Endothelial cell of umbilical vein (primary cell): ENCODE measurements at regions not wholly inside any gene's neighbourhood (a gene's known extent, or its start where the extent isn't known, plus 50 kb on each side); places are given as distances from the start of the nearest gene placed in this dataset.

Experiments used
- BruUV-seq: library from RNA; stranded (reverse); fragments of 400-500 nt; replicated peaks from 2 replicates; lab custom pipeline; 2021; lab: Mats Ljungman, UMichigan
- CTCF ChIA-PET: fragments of 300-600, 350-600 bp; sonication (Branson Sonifier 250); formaldehyde crosslinking; loops from one replicate; lab custom pipeline; 2021; ENCODE audit warnings: antibody characterized with exemption, inconsistent platforms; lab: Charles Lee
- POLR2A ChIA-PET: fragments of 300-600, 350-600 bp; sonication (Branson Sonifier 250); formaldehyde crosslinking; loops from one replicate; lab custom pipeline; 2021; ENCODE audit warnings: antibody characterized with exemption, inconsistent platforms; lab: Charles Lee
- DNase-seq: peaks from one replicate; pipeline ENCODE4 v3.0.0-alpha.2; 2011; ENCODE audit warnings: low read depth, low spot score
- FAIRE-seq: peaks from 2 replicates; lab custom pipeline; 2011; peaks lifted over from hg19 to GRCh38; lab: Jason Lieb, UNC
- H2AFZ ChIP-seq: 2 replicates; pipeline ENCODE4 v1.6.0; 2012; ENCODE audit warnings: low read depth, low read length, control low read depth, inconsistent platforms
- H3K27ac ChIP-seq: 2 replicates; pipeline ENCODE4 v1.5.1; 2011; ENCODE audit warnings: low read depth, mild to moderate bottlenecking, control low read depth, low read length, moderate library complexity; ENCODE audit not compliant: insufficient read depth
- H3K27me3 ChIP-seq, 2 experiments: 2 replicates each; pipeline versions ENCODE4 v1.6.0 to v1.6.1; 2011; ENCODE audit warnings: low read length in 2 of 2, mixed read lengths in 1 of 2; ENCODE audit not compliant: control insufficient read depth in 2 of 2, insufficient read depth in 2 of 2
- H3K36me3 ChIP-seq, 2 experiments: 2 replicates in 1 of 2; 3 replicates in 1 of 2; pipeline ENCODE4 v1.5.1; 2011; ENCODE audit warnings: low read length in 2 of 2, mild to moderate bottlenecking in 1 of 2, moderate library complexity in 1 of 2; ENCODE audit not compliant: control insufficient read depth in 2 of 2, insufficient read depth in 2 of 2; ENCODE audit errors: extremely low read depth in 1 of 2
- H3K4me1 ChIP-seq: 3 replicates; pipeline ENCODE4 v1.5.1; 2011; ENCODE audit warnings: mild to moderate bottlenecking, low read length; ENCODE audit not compliant: control insufficient read depth, insufficient read depth; ENCODE audit errors: extremely low read depth
- H3K4me2 ChIP-seq: 2 replicates; pipeline ENCODE4 v1.6.1; 2011; ENCODE audit warnings: low read length, control low read depth, mixed read lengths; ENCODE audit not compliant: insufficient read depth
- H3K4me3 ChIP-seq, 3 experiments: fragments of 200-600 bp in 1 of 3; sonication (generic), shearing (Covaris generic) in 1 of 3; replicated peaks in 1 of 3; 2 replicates each; pipeline ENCODE4 v1.5.1; 2011 to 2016; ENCODE audit warnings: control low read depth in 3 of 3, low read length in 3 of 3, mild to moderate bottlenecking in 2 of 3, inconsistent platforms in 1 of 3, low read depth in 1 of 3, moderate library complexity in 1 of 3; ENCODE audit not compliant: insufficient read depth in 1 of 3
- H3K79me2 ChIP-seq: 2 replicates; pipeline ENCODE4 v1.6.0; 2012; ENCODE audit warnings: low read length, inconsistent platforms; ENCODE audit not compliant: control insufficient read depth, insufficient read depth
- H3K9ac ChIP-seq: replicated peaks from 2 replicates; pipeline ENCODE3; 2011; ENCODE audit warnings: low read length, control low read depth; ENCODE audit not compliant: insufficient read depth; ENCODE audit errors: extremely low read depth
- H3K9me1 ChIP-seq: replicated peaks from 3 replicates; pipeline ENCODE4 v1.6.0; 2011; ENCODE audit warnings: mild to moderate bottlenecking, low read length; ENCODE audit not compliant: control insufficient read depth, insufficient read depth; ENCODE audit errors: extremely low read depth
- H3K9me3 ChIP-seq: replicated peaks from 2 replicates; pipeline ENCODE4 v1.5.1; 2012; ENCODE audit warnings: low read length, inconsistent platforms; ENCODE audit not compliant: control insufficient read depth, insufficient read depth
- H4K20me1 ChIP-seq: replicated peaks from 2 replicates; pipeline ENCODE3; 2011; ENCODE audit warnings: mild to moderate bottlenecking, low read length; ENCODE audit not compliant: control insufficient read depth, insufficient read depth; ENCODE audit errors: extremely low read depth
- CTCF ChIP-seq, 2 donors: IDR thresholded peaks; 1 replicate in 1 of 2; 2 replicates in 1 of 2; pipeline ENCODE4 v1.5.1; 2011; ENCODE audit warnings: low read length in 2 of 2, mild to moderate bottlenecking in 2 of 2, moderate library complexity in 2 of 2, control low read depth in 1 of 2, inconsistent platforms in 1 of 2, low read depth in 1 of 2; ENCODE audit not compliant: insufficient read depth in 1 of 2; ENCODE audit errors: extremely low read depth in 1 of 2
- EZH2 ChIP-seq: IDR thresholded peaks from 2 replicates; pipeline ENCODE4 v1.6.1; 2012; ENCODE audit warnings: borderline replicate concordance, low read depth, mild to moderate bottlenecking, moderate library complexity, low read length, inconsistent platforms; ENCODE audit not compliant: severe bottlenecking
- FOS ChIP-seq: IDR thresholded peaks from 2 replicates; pipeline ENCODE4 v1.6.1; 2011; ENCODE audit warnings: mild to moderate bottlenecking, low read length, moderate library complexity, borderline replicate concordance; ENCODE audit not compliant: insufficient read depth
- GATA2 ChIP-seq: IDR thresholded peaks from 2 replicates; pipeline ENCODE4 v1.7.0; 2011; ENCODE audit warnings: low read depth, mild to moderate bottlenecking, moderate library complexity, mixed read lengths, low read length; ENCODE audit not compliant: insufficient read length, insufficient read depth
- JUN ChIP-seq: IDR thresholded peaks from 2 replicates; pipeline ENCODE4 v1.6.1; 2011; ENCODE audit warnings: borderline replicate concordance, low read depth; ENCODE audit not compliant: insufficient read length, insufficient read depth
- MAX ChIP-seq: IDR thresholded peaks from 2 replicates; pipeline ENCODE4 v1.6.1; 2011; ENCODE audit not compliant: insufficient read depth, insufficient read length
- MYC ChIP-seq: IDR thresholded peaks from one replicate; pipeline ENCODE4 v1.6.1; 2011; ENCODE audit warnings: mild to moderate bottlenecking, low read depth, low read length
- POLR2A ChIP-seq: IDR thresholded peaks from 2 replicates; pipeline ENCODE4 v1.6.1; 2012; ENCODE audit warnings: low read depth, mild to moderate bottlenecking, control low read depth, low read length
- POLR2AphosphoS5 ChIP-seq: IDR thresholded peaks from 2 replicates; pipeline ENCODE4 v1.6.1; 2012; ENCODE audit warnings: low read depth, mild to moderate bottlenecking, control low read depth, low read length, moderate library complexity; ENCODE audit not compliant: insufficient read depth
- dilution Hi-C: fragments of 300-500 bp; cut with MboI; formaldehyde crosslinking; loops from one replicate; pipeline ENCODE4 v1.15.0; 2019; ENCODE audit warnings: low sequenced_read_pairs; ENCODE audit not compliant: extremely low pct_ligation_motif_present
- intact Hi-C: fragments of 100-400 bp; cut with micrococcal nuclease; formaldehyde crosslinking; loops from one replicate; pipeline ENCODE4 v1.10.0; 2022

GRCh38 chr18:1371724-1372123 is 467.1 kb downstream of the ADCYAP1 start:
- Histone ChIP-seq H3K36me3 (no peaks in the 10 kb centered on the region), H3K4me2 (no peak overlapping the region), H4K20me1 (no peaks in the 10 kb centered on the region), H3K27ac (no peak overlapping the region), H2AFZ (no peak overlapping the region), H3K27me3 (no peaks in the 10 kb centered on the region), H3K4me3 (no peak overlapping the region), H3K79me2 (no peaks in the 10 kb centered on the region), H3K9ac (no peak overlapping the region), H3K9me1 (no peaks in the 10 kb centered on the region), H3K4me1 (no peaks in the 10 kb centered on the region), H3K9me3 (peaks cover 3% of the 10 kb centered on the region)
- BruUV-seq: no TSS peak
- intact Hi-C loops (no loop called here), dilution Hi-C loops (no loop called here)
- DNase-seq (no peak), FAIRE-seq (no peak)
- CTCF ChIA-PET: no interaction called here
- POLR2A ChIA-PET: no interaction called here
- TF ChIP-seq POLR2AphosphoS5 (no peak), MAX (no peak), POLR2A (no peak), CTCF (IDR thresholded peaks at IDR 0.05; ENCODE audit: extremely low read depth in 1 of 2, insufficient read depth in 1 of 2, low read depth in 1 of 2, low read length in 2 of 2) (no peak), FOS (no peak), EZH2 (no peak), MYC (no peak), JUN (no peak), GATA2 (no peak)
